ENCODE measurements at regions not wholly inside any gene's neighbourhood (a gene's known extent, or its start where the extent isn't known, plus 50 kb on each side); places are given as distances from the start of the nearest gene placed in this dataset.

GRCh38 chr18:65282096-65282495 lies 468.7 kb upstream of the CDH7 start:
- TF ChIP-seq SUZ12 (IDR thresholded peaks at IDR 0.05; ENCODE audit: extremely low read depth, insufficient read depth, insufficient read length) (no peak), ZNF274 (IDR thresholded peaks at IDR 0.05; ENCODE audit: low read depth, low read length) (no peak)
